HCEC 1CT (cell line): ENCODE measurements at regions not wholly inside any gene's neighbourhood (a gene's known extent, or its start where the extent isn't known, plus 50 kb on each side); places are given as distances from the start of the nearest gene placed in this dataset.

Experiments
- DNase-seq: peaks from one replicate; pipeline ENCODE4 v3.0.0-alpha.2; 2017

DNA sequence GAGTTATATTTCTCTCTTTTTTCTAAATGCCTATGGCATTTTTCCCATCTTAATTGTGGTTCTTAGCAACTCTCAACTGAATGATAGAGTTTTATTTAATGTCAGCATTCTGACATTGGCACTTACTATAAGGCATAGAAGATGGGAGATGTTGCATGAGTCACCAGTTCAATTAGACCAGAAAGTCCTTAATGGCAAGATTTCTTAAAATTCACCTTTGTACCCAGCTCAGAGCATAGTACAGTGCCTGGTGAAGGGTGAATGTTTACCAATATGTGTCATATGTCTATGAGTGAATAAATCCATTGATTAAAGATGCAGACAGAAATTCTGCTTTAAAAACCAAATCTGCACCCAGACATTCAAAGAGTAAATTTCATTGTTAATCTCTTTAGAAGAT is 526.9 kb downstream of the EFNB2 start:
- DNase-seq = no peak

DNA sequence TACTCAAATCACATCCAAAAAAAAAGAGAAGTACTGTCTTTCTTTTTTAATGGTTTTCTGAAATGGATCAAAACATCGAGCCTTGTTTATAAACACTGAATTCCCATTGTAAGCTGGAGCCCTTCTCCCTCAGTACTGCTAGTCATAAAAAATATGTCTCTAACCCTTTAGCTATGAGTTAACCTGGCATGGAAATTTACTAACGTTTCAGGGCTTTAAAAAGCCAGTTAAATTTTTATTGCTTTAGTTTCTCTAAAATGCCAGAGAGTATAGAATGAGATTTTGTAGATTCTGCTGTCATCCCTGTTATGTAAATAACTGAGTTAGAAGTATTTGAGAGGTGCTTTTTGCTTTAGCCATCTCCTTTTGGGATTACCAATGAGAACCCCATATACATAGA is 528.3 kb downstream of the EFNB2 start:
- no peak for DNase-seq

DNA sequence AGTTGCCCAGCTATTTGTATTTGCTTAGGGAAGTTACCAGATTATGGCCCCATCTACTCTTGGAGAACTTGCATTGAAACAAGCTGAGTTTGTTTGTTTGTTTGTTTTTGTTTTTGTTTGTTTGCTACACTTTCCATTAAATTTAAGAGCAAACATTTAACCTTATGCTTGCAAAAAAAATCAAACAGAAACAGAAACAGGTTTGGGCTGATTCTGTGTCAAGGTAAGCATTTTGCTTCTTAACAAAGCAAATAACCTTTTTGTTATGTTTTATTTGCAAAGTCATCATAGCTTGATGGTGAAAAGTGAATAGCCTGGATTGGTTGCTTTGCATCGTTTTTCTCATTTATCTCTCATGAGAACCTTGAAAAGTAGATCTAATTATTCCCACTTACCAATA is 531.8 kb downstream of the EFNB2 start:
- DNase-seq = no peak

DNA sequence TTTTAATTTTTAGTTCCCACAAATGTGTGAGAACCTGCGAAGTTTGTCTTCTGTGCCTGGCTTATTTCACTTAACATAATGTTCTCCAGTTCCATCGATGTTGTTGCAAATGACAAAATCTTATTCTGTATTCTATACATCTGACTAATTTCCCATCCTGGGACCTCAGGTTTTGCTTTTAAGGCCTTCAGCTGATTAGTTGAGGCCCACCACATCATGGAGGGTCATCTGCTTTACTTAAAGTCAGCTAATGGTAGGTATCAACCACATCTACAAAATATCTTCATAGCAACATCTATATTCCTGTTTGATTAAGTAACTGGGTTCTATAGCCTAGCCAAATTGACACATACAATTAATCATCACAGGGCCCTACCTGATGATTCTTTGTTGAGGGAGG is 534.0 kb downstream of the EFNB2 start:
- DNase-seq = no peak

DNA sequence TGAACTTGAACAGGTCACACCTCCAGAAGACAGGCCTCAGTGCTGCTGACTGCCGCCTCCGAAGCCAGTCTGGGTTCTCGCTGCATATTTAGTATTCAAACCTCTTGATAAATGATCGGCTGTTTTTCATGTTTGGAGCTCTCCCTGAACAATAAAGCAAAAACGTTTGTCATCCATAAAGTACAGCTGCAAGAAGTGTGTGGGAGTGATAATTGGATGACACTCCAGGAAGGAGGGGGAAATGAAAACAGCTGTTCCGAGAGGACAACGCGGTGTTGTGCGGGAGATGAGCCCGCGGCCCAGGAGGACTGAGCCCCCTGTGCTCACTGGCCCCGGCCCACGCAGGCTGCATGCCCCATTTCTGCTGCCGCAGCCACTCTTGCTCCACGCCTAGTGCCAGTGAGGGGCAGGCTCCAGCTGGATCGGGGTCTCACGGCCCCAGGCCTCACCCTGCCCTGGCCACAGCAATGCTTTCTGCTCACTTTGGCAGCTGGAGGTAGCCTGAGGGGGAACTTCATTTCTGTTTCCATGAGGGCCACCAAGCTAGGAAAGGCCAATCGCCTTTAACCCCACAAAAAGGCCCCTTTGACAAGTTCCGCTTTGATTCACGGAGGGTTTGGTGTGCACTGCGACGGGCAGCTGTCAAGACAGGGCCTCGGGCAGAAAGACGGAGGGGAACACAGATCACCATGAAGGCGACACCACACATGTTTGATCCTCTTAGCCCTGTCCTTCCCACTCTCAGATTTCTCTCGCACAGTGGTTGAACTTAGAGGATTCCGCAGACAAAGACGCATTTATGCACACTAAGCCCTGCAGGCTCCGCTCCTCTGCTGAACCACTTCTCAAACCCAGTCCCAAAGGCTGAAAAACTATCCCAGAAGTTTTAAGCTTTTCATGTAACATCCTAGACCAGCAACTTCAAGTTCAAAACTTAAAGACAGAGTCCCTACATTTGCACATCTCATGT is 537.6 kb downstream of the EFNB2 start:
- DNase-seq = no peak

DNA sequence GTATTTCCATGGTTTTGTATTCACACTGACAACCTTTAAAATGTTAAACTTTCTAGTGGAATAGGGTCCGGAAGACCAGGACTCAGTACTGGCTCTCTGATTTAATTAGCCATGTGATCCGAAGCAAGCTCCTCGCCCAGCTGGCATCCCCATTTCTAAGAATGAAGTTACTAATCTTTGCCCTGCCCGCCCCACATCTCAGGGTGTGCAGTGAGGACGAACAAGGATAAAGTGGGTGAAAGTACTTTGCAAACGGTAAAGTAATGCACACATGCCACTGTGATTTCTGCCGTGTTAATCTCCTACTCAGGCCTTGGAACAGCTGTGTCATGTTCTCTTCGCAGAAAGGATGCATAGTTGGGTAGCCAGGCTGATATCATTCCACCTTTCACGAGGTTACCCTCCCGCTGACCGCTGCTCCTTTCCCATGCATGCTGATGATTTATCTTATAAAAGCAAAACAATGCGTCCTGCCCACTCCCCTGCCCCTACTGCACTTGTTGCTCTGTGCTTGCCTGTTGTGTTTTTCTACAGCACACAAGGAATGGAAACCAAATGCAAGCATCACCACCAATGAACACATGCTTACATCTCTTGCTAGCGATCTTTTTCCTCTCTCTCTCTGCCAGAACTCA is 539.0 kb downstream of the EFNB2 start:
- no peak for DNase-seq

DNA sequence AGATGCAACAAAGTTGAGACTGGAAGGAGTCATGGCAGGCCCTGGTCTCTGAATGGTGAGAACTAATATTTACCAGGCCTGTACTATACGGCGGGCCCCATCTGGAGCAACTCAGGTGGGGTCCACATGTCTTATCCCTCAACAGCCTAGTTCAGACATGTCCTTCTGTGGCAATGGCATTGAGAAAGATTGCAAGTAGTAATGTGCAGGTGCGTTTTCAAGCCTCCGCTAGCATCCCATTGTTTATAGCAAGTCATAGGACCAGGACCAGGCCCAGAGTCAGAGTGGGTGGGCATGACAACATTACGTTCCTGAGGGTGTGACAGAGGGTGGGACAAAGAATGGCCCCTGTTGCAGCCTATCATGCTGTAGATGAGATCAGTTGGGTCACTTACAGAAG is 541.1 kb downstream of the EFNB2 start:
- DNase-seq = no peak

DNA sequence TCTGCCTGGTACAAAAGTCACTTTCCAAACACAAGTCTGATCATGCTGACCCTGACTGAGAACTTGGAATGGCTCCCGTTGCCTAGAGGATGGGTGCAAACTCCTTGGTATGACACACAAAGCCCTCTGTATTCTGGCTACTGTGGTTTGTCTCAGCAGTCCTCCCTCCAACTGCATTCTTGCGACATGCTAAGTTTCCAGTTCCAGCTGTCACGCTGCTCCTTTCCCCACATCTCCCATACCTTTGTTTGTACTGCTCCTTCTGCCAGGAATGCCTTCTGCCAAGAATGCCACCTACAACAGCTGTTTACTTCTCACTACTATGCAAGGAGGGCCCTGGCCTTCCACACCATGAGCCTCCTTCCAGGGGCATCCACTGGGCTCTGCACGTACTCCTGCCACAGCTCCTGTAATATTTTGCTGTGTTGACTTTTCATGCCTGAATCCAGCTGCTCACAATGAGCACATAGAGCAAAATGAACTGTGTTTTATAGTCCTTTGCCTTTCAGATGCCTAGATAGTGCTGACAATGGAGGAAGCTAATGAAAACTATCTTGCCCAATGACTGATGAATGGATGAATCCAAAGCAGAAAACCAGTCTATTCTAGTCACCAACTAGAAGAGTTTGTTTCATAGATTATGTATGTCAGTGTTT is 543.7 kb downstream of the EFNB2 start:
- peak; percentile 55 for DNase-seq

DNA sequence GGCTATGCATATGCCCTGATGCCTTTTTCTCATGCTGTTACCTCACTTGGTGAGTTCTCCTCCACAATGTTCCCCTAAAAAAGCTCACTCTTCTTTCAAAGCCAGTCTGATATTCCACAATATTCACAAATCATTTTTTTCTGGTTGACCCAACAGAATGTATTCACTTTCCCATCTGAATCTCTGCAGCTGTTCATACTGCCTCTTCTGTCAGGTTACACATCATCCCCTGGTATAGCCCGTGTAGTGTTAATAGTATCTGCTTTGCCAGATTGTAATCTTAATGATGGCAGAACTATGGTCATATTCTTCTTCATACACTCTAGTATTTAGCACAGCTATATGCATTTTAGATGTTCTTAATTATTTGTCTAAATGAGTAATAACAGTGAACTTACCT is 544.3 kb downstream of the EFNB2 start:
- no peak for DNase-seq

DNA sequence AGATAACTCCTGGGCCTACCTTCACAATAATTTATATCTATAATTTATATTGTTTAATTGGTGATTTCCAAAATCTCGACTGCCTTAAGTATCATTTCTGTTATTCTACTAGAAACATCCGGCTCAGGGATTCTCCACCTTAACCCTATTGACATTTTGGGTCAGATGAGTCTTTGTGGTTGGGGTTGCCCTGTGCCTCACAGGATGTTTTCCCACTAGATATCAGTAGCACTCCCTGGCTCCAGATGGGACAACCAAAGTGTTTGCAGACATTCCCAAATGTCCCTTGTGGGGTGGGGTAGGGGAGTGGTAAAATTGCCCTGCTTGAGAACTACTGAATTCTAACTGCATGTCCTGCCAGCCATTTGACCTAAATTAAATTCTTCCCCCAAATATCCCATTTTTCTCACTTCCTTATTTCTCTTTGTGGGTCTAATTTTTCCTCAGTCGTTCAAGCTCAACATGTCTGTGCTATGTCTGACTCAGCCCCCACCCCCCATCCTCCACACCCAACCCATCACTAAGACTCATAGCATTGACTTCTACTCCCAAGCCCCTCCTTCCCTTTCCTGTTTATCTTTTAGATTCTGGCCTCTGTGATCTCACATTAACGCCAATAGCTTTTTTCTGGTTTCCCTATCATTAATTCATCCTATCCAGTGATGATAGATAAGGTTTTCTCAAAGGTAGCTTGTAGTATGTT is 545.1 kb downstream of the EFNB2 start:
- peak; percentile 41 for DNase-seq

DNA sequence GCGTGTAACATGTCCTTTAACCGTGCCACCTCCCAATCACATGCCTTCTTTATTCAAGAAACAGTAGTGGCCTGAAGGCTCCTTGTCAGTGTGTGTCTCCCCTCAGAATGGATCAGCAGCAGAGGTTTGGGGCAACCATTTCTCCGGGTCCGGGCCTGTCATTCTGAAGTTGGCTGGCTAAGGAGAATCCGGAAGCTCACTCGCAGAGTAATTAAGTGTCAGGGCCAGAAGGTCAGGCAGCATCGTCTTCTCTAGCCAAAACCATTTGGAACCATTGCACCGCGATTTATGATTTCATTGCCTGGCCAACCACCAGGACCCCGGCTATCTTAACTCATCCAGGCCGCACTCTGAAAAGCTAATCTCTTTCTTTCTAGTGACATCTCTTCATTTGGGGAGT is 550.8 kb downstream of the EFNB2 start:
- no peak for DNase-seq

DNA sequence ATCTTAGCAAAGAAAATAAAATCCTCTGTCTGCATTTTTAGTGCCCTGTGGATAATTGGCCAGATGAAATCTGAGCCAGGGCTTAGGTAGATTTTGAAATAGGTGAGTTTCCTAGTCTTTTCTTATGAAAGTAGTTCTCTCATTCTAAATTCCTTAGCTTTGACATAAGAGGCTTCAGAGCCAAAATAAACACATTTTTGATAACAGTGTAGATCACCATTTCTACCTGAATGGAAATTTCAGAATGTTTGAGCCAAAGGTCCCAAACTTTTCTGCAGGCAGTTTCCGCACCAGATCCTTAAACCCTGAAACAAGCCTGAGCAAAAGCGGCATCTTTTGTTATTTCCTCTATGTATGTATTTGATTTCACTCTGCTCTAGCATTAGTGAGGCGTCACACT is 551.2 kb downstream of the EFNB2 start:
- DNase-seq = no peak

DNA sequence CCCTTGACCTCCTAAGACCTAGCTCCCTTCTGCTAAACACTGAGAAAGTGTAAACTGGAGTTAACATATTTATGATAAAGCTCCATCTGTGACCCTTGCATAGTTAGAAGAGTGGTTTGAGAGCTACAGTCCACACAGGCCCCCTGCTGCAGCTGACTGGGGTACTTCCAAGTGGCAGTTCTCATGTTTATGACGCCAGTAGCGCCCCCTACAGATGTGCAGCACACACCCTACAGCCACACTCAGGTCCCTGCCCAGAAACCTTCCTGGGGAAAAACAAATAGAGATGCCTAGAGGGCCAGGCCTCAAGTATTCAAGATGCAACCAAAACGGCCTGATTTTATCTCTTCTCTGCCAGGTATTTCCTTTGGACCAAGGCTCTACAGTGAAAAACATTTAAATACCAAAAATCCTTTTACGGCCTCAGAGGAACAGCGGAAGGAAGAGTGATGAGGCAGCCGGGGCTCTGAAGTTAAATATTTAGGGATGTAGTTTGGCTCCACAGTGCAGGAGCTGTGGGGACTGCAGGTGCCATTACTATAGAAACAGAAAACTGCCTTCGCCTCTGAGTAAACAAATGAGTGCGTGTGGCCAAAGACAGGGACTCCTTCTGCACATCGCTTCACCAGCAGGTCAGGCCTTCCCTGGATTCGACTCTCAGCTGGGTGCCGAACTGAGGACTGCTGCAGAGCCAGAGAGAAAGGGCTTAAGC is 553.1 kb downstream of the EFNB2 start:
- no peak for DNase-seq

DNA sequence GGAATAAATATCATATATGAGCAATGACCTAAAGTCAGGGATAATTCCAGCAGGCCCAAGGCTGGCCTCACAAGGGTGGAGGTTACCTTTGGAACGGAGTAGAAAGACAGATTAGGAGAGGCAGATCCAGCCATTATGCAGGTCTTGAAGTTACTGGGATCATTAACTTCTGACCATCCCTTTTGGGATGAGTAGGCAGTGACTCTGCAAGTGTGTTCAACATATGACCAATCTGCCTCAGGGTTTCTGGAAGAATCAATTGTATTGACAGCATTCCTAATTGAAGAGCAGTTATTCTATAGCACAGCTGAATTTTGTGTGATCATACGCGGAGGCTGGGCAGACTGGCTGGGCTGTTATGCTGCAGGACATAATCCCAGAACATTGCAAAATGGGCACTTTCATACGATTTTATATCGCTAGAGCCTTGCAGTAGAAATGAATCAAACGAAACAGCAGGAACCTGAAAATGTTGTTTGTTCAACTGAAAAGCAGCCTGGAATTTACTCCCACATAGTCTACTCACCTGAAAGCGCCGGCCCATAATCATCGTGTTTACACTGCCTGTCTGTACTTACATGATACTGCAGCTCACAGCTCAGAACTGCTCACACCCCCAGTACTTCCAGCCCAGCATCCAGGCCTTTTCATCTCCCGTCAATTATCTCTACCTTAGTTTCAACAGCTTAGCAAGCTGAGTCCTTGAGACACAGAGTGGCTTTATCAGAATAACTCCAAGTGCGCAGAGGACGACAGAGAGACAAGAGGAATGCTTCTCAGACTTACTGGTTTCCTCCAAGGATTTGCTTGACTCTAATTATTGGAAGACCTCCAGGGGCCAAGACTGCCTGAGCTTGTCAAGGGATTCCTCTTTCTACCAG is 556.1 kb downstream of the EFNB2 start:
- DNase-seq = no peak

DNA sequence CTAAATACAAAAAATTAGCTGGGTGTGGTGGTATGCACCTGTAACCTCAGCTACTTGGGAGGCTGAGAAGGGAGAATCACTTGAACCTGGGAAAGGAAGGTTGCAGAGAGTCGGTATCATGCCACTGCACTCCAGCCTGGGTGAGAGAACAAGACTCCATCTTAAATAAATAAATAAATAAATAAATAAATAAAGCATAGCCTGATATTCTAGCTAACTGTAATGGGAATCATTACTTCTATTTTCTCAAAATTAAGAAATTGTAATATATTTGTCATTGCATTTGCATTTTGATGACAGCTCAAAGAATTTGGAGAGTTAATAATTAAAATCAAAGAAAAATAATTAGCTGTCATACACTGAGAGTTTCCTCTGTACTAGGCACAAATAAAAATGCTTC is 561.1 kb downstream of the EFNB2 start:
- DNase-seq = no peak

DNA sequence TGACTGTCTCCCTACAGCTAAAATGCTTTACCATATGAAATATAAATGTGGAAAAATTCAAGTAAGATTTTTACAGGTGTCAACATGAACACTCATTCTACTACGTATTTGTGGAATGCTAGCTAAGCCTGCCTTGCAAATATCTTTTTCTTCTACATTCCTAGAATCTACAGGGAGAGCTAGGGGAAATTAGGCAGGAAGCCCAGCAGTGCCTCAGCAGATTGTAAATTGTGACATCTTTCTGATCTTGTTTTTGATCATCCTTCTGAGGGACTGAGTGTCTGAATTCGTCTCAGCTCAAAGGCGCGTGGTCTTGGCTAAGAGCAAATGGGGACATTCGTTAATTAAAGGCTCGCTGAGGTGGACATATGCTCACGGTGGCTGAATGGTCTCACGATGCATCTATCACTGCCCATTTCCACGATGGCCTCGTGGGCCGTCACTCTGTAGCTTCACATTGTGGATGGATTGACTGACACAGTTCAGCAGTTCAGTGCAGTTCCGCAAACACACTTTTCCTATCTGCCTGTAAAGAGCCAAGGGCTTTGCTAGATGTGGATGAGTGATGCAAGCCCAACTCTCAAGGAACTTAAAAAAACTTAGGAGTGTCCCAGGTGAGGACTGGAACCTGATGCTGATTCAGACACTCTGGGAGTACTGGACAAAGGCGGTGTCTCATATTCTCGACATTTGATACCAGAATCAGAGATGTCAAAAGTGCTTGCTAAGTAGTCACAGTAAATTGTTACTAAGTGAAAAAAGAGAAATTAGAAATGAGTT is 562.5 kb downstream of the EFNB2 start:
- no peak for DNase-seq

DNA sequence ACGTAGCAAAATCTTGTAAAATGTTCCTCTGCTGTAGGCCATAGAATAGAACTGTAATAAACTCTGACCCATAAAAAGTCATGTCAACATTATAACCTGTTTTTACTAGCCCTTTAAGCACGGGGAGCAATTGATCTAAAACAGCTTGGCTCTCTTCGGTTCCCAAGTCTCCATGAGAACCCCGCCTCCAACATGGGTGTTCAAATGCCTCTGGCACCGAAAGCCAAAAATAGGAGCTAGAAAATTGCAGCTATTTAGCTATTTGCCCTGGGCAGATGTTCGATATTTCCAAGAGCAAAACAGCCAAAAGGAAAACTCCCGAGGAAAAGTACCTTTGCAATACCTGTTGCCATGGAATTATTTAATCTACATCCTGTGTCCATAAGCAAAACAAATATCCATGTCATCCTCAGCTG is 563.1 kb downstream of the EFNB2 start:
- DNase-seq = no peak

DNA sequence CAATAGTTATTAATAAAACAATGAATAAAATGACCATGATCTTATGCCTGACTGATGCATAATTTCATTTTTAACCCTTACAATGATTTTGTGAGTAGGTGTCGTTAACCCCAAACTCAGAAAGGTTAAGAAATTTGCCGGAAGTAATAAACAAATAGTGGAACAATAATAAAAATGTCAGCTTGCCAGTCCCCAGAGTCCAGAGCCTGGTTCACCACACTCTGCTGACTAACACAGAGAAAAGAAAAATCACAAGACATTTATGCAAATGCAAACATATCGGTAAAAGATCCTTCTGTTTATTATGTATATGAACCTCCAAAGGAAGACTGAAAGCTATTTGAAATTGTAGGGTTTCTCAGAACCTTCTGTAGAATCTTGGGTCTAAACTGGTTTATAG is 563.7 kb downstream of the EFNB2 start:
- no peak for DNase-seq

DNA sequence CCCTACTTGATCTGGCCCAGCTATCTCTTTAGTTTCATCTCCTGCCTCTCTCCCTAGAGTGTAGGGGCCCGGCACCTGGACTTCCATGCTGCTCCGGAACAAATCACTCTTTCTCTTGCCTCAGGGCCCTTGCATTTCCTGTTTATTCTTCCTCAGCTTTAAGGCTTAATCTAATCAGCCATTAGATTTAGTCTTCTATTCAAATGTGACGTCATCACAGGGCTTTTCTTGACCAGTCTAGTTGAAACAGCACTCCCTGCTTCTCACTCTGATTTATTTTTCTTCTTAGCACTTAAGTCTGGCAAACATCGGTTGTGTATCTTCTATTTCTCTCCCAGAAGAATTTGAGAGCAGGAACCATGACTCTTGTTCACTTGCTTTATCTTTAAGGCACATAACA is 564.1 kb downstream of the EFNB2 start:
- no peak for DNase-seq

DNA sequence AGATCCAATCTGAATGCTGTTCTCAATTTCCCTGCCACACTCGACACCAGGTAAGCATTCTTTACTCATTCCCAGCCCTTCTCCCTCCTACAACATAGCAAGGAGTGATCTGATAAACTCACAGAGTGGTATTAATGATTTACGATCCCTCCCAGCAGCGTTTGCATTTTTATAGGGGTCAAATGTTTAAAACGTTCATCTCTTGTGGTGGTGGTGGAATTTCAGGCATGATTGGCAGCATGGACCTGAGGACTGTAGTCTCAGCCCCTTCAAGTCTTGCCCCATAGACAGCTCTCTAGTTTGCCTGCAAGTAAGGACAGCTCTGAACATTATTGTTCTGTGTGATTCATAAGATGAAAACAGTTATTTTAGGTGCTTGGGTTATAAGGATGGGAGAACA is 565.7 kb downstream of the EFNB2 start:
- DNase-seq = peak; percentile 19

DNA sequence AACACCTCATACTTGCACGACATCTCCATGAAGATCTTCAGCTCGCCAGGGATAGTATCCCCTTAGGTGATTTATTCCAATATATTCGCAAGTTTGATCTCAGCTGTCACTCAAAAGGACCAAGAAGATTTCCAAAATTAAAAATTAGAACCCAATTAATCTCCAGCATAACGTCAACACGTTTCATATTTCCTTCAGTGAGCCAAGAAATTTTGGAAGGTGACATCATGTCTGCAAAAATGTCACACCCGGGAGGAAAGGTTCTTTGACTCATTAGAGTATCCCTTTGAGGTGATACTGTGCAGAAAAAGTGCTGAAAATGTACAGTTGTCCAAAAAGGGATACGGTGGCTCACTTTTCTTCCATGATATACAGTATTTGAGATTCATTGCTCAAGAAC is 569.6 kb downstream of the EFNB2 start:
- no peak for DNase-seq
